HFF-Myc (cell line): ENCODE measurements at regions not wholly inside any gene's neighbourhood (a gene's known extent, or its start where the extent isn't known, plus 50 kb on each side); places are given as distances from the start of the nearest gene placed in this dataset.

Experiments
- DNase-seq: peaks from one replicate; pipeline ENCODE4 v3.0.0-alpha.2; 2011; ENCODE audit warnings: low read depth; ENCODE audit errors: extremely low read depth
- H3K4me3 ChIP-seq: replicated peaks from 2 replicates; pipeline ENCODE4 v1.5.1; 2011; ENCODE audit warnings: low read depth, mild to moderate bottlenecking, control low read depth, low read length
- CTCF ChIP-seq: IDR thresholded peaks from 2 replicates; pipeline ENCODE4 v1.5.1; 2012; ENCODE audit warnings: mild to moderate bottlenecking, low read depth, low read length, control low read depth; ENCODE audit errors: missing control alignments

- DNase-seq, result no peak
- H3K4me3 ChIP-seq, result no peak overlapping the region
- no peak for TF ChIP-seq CTCF
These were observed 607.2 kb upstream of the CLINT1 start for GRCh38 chr5:158466191-158466590.

GRCh38 chr5:158465086-158465972 is 606.4 kb upstream of the CLINT1 start:
- no peak for DNase-seq
- no peak overlapping the region for H3K4me3 ChIP-seq
- TF ChIP-seq CTCF, result no peak

GRCh38 chr5:158464383-158464782 is 605.4 kb upstream of the CLINT1 start:
- H3K4me3 ChIP-seq, result no peak overlapping the region
- TF ChIP-seq CTCF, result no peak
- DNase-seq, result no peak

GRCh38 chr5:158463938-158464337 is 605.0 kb upstream of the CLINT1 start:
- no peak overlapping the region for H3K4me3 ChIP-seq
- DNase-seq, result no peak
- TF ChIP-seq CTCF, result no peak

- no peak overlapping the region for H3K4me3 ChIP-seq
- no peak for DNase-seq
- no peak for TF ChIP-seq CTCF
These were observed 604.2 kb upstream of the CLINT1 start for GRCh38 chr5:158463188-158463587.

GRCh38 chr5:158462349-158463114 is 603.6 kb upstream of the CLINT1 start:
- TF ChIP-seq CTCF, result no peak
- DNase-seq, result no peak
- no peak overlapping the region for H3K4me3 ChIP-seq
